Tibial nerve (tissue), 4 donors: ENCODE measurements at regions not wholly inside any gene's neighbourhood (a gene's known extent, or its start where the extent isn't known, plus 50 kb on each side); places are given as distances from the start of the nearest gene placed in this dataset.

Source experiments
- EP300 ChIP-seq, 2 donors: sonication (generic); formaldehyde crosslinking; IDR thresholded peaks; one replicate each; pipeline ENCODE4 v1.6.1; 2017; ENCODE audit warnings: antibody characterized with exemption in 2 of 2, mild to moderate bottlenecking in 1 of 2
- TF ChIP-seq, protein P1 (sequence below), 5 experiments: fragments of 200-600 bp in 3 of 5; fragments of 450-650 bp in 2 of 5; sonication (generic) in 3 of 5; IDR thresholded peaks; one replicate each; pipeline ENCODE4 v1.5.1; 2016 to 2019; ENCODE audit warnings: antibody characterized with exemption in 5 of 5, mild to moderate bottlenecking in 3 of 5, moderate library complexity in 2 of 5

DNA sequence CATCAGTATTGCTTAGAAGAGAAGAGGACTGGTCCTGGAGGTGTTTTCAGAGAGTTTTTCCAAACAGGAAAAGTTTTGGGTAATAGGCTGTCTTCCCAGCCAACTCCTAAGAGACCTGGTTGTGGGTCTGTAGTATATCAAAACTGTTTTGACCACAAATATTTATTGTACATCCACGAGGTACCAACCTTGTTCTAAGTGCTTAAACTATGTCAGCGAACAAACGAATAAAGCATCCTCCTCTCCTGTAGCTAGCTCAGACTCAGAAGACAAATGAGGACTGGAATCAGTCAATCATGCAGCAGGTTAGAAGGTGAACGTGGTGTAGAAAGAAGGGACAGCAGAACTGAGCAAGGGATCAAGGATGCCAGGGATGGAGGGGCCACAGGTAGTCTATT, 61.6 kb upstream of the MKI67 start:
- TF ChIP-seq, protein P1, sequence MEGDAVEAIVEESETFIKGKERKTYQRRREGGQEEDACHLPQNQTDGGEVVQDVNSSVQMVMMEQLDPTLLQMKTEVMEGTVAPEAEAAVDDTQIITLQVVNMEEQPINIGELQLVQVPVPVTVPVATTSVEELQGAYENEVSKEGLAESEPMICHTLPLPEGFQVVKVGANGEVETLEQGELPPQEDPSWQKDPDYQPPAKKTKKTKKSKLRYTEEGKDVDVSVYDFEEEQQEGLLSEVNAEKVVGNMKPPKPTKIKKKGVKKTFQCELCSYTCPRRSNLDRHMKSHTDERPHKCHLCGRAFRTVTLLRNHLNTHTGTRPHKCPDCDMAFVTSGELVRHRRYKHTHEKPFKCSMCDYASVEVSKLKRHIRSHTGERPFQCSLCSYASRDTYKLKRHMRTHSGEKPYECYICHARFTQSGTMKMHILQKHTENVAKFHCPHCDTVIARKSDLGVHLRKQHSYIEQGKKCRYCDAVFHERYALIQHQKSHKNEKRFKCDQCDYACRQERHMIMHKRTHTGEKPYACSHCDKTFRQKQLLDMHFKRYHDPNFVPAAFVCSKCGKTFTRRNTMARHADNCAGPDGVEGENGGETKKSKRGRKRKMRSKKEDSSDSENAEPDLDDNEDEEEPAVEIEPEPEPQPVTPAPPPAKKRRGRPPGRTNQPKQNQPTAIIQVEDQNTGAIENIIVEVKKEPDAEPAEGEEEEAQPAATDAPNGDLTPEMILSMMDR (IDR thresholded peaks at IDR 0.05): no peak
- no peak for TF ChIP-seq EP300 (IDR thresholded peaks at IDR 0.05)
